Activated CD8-positive, alpha-beta memory T cell treated with anti-CD3 and anti-CD28 coated beads, Interleukin-2, amount 50 U/mL, for 48 hours (primary cell): ENCODE measurements at regions not wholly inside any gene's neighbourhood (a gene's known extent, or its start where the extent isn't known, plus 50 kb on each side); places are given as distances from the start of the nearest gene placed in this dataset.
"Not testable (repeated sequence)": the region's sequence is repeated elsewhere in the genome, so short reads cannot be mapped to it uniquely, and the experiment has no call there.

Experiments used
- DNase-seq: peaks from one replicate; pipeline ENCODE4 v3.0.0-alpha.2; 2020

DNA sequence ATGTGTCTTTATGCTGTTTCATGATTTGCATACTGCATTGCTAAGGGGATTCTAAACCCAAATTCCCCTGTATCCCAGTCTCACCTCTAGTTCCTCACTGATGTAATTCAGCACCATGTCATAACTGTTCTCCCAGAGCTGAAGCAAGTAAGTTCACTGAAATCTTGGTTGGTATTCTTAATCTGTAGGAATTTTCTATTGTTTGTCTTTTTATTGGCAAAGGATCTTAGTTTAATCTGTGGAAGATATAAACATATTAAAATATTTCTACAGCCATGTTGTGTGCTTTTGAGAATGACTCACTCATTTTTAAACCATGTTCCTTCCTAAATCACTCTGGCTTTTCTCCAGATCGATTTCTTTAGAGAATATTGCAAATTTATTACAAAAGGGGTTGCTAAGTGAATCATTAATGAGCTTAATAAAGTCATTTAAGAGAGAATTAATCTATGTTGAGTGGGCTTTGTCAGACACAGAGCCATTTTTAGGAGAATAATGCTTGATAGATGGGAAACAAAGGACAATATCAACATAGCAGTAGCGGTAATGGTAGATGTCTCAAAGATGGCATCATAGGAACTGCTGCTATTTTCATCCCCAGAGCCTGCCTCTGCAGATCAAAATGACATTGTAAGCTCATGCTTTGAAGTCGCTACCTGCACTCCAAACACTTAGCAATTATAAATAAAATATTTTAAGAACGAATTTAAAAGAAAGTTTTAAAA lies 110.0 kb downstream of the ENC1 start:
- DNase-seq = no peak

DNA sequence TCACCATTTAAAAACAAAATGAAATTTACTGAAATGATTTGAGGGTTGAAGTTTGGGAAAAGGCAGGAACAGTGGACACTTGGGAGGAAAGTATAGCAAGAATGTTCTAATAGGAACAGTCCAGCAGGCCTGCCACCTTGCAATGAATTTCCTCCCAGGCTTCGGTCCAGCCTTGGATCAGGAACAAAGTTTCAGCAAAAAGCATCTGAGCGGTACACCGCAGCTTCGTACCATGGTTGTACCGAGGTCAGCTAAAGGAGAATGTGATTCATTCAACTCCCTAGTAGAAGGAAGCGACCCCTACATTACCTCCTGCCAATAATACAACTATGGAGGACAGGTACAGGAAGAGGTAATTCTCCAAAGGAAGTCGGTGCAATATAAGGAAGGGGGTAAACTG lies 111.4 kb downstream of the ENC1 start:
- DNase-seq = no peak

DNA sequence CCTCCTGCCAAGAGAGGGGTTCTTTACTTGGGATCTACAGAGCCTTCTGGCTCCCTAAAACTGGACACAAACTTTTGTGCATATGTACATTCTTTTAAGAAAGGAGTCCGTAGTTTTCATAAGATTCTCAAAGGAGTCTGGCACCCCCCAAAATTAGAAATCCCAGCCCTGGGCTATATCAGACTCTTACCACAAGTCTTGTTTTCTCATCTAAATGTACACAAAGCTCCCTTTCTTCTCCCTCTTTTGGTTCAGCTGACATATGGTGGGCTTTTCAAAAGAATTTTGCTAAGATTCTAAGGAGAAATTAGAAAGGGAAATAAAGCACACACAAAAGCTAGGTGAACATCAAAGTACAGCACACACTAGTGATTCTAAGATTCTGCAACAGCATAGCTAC lies 114.4 kb downstream of the ENC1 start:
- DNase-seq = no peak

DNA sequence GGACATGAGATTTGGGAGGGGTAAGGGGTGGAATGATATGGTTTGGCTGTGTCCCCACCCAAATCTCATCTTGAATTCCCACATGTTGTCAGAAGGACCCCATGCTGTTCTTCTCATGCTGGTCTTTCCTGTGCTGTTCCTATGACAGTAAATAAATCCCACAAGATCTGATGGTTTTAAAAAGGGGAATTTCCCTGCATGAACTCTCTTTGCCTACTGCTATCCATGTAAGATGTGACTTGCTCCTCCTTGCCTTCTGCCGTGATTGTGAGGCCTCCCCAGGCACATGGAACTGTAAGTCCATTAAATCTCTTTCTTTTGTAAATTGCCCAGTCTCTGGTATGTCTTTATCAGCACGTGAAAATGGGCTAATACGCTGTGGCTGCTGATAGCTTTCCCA lies 115.8 kb downstream of the ENC1 start:
- not testable (repeated sequence) for DNase-seq

DNA sequence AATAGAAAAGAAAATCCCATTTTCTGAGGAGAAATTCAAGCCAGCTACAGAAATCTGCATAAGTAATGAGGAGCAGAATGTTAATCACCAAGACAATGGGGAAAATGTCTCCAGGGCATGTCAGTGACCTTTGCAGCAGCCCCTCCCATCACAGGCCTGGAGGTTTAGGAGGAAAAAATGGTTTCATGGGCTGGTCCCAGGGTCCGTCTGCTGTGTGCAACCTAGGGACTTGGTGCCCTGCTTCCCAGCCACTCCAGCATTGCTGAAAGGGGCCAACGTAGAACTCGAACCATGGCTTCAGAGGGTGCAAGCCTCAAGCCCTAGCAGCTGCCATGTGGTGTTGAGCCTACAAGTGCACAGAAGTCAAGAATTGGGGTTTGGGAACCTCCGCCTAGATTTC lies 116.8 kb downstream of the ENC1 start:
- not testable (repeated sequence) for DNase-seq

GRCh38 chr5:74522838-74523237 lies 117.7 kb downstream of the ENC1 start:
- not testable (repeated sequence) for DNase-seq

- no peak for DNase-seq
Observed at GRCh38 chr5:74521401-74521800, 119.1 kb downstream of the ENC1 start.

DNA sequence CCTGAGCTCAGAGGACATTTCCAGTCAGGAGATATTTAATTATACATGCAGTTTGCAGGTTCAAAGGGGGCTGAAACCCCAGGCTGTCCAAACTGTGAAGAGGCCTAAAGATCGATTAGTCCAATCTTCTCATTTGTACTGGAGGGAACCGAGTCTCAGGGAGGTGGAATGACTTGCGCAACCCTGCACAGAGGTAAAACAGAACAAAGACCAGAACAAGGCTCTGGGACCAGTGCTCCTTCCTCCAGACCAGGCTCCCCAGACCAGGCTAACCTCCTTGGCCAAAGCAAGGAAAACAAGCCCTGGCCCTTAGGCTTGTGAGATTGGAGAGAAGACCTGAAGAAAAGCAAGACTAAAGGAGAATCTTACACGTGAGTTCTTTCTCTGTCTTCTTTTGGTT lies 120.8 kb downstream of the ENC1 start:
- DNase-seq = no peak

- no peak for DNase-seq
Observed at GRCh38 chr5:74519161-74519571, 121.4 kb downstream of the ENC1 start.

DNA sequence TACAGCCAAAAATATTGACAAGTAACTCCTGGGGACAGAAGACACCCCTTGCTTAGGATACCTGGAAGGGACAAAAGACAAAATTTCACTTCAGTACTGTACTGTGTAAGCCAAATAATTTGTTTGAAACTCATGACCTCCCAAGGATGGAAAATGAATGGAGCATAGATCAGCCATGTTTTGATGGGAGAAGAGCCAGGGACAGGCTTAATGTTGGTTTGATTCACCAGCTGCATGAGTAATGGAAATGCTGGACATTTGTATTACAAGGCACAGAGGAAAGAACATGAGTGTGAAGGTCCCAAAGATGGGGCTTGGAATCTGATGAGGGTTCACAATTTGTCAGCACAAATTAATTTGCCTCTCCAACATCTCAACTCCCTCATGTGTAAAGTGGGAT lies 122.8 kb downstream of the ENC1 start:
- no peak for DNase-seq

DNA sequence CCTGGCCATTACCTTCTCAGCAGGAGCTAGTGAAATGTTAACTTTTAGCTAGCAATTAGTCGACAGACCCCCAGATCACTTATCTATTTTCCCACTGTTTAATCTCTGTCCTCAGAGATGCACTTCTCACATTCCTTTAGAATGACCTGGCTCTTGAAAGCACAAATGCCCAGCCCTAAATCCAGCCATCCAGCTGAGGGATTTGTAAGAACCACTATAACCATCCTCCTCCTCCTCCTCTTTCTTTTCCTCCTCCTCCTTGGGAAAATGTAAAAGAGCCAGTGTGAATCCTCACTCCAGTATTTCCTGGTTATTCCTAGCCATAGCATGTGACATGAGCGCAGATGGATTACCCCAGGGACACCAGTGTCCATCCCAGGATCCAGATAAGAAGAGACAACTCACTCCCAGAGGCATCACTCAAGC lies 124.3 kb downstream of the ENC1 start:
- DNase-seq = no peak

DNA sequence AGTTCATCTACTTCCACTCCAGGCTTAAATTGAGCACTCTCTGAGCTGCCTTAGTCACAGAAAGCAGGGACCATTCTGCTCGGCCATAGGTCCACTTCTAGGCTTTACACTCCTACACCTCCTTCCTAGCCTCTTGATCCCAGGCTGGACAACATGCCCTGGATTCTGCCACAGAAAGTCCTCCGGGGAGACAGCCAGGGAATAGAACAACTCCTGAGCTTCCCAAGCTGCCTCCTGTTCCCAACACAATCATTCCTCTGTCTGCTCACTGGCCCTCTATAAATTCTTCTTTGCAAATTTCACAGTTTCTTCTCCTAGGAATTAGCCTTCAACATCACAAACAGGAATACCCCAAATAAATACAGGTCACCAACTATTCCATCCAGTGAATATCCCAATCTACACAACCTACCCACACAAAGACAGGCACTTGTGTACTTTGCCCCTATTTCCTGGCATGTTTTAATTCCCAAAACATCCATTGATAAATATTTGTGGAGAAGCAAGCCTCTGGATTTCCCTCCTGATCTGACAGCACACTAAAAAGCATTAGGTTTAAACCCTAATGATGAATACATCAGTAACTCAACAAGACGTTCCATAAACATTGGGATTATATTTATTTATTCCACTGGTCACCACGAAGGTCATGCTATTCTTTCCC lies 125.5 kb downstream of the ENC1 start:
- no peak for DNase-seq

GRCh38 chr5:74511770-74512169 lies 128.8 kb downstream of the ENC1 start:
- not testable (repeated sequence) for DNase-seq

DNA sequence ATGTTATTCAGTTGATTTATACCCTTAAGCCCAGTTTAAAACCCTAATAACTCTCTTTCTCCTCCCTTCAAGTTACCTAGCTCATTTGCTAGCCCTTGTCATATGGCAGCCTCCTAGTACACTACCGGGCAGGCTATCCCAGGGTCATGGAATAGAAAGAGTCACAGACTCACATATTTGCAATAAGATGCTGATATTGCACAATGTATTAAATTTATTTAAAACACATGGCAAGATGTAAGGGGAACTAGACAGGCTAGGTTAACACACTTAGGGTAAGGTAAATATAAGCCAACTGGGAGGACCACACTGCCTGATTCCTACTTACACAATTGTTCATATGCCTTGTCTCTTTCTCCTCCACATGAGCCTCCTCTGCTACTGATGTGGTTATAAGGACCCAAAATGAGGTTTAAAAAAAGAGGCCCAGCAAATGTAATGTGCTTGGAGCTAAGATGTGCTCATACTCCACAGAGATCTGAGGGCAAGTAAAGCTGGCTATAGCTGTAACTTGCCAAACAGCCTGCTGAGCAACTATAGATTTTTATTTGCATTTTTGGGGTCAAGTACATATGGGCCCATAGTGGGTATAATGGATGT lies 130.0 kb downstream of the ENC1 start:
- DNase-seq = no peak

DNA sequence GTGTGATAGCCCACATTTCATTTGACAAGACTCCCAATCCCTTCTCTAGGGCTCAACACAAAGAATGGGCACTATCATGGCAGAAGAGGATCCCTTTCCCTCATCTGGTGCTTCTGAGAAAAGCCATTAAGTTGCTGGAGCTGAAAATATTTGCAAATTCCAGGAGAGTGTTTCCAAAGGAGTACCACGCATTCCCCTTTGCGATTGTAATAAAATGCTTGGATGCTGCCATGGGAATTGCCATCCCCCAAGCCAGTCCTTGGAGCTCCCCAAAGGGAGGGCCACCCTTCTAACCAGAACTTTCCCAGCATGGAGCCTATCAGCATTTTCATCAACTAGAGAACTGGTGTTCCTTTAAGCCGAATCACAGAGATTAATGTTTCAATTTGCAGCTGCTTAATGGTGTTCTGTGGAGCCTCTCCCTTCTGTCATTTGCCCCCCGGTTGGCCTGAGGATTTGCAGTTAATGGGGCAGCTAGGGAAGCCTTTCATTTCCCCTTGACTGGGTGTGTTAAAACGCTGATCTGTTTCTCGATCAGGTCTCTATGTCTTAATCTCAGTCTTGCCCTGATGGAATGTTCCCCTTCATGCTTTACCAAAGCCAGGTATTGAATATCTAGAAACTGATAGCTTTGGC lies 133.0 kb downstream of the ENC1 start:
- DNase-seq = no peak

DNA sequence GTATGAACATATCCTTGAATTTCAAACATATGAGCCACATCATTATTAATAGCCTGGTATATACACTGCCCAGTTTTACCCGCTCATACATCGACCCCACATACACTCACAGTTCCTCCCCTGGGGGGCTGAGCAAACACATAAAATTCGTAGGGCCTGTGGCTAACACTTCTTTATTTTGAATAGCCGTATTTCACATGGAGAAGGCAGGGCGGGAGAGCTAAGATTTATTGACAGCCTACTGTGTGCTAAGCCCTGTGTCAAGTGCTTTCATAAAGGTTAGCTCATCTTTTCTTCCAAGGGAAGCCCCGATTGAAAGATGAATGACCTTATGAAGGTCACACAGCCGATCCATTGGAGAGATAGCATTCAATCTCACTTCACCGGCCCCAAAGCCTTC lies 134.4 kb downstream of the ENC1 start:
- DNase-seq = no peak

DNA sequence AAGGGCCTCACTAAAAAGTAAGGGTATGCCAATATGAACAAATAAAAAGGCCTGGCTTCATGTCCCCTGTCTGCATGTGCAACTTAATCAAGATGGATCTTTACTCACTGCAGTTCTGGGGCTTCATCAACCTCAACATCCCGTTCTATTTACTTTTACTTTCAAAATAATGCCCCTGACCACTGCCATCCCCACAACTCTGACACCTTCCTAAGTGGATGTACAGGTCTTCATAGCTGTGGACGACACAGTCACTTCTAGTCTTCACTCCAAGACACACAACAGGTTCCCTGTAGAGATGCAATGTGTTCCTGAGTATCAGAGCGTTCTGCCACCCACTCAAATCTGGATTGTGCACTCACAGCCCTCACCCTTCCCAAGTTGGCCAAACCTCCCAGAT lies 136.1 kb downstream of the ENC1 start:
- DNase-seq = no peak

DNA sequence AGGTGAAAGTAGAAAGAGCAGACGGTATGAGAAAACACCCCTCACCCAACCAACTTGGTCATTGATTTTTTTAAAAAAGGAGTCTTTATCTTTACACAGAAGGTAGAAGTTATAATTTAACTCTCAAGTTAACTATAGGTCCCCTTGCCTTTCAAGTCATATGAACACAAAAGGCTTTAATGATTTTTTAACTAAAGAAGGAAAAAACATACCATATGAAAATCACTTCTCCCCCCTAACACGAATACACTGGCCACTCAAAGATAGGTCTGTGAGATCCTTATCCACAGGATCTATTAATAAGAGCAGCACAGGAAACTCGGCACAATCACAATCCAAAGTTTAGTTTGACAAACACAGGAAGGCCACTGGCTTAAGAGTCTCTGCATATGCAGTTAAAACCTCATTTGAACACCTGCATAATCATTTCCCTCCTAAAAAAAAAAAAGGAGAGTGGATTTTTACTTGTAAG lies 138.0 kb downstream of the ENC1 start:
- DNase-seq = no peak

GRCh38 chr5:74501674-74502478 lies 138.7 kb downstream of the ENC1 start:
- no peak for DNase-seq

DNA sequence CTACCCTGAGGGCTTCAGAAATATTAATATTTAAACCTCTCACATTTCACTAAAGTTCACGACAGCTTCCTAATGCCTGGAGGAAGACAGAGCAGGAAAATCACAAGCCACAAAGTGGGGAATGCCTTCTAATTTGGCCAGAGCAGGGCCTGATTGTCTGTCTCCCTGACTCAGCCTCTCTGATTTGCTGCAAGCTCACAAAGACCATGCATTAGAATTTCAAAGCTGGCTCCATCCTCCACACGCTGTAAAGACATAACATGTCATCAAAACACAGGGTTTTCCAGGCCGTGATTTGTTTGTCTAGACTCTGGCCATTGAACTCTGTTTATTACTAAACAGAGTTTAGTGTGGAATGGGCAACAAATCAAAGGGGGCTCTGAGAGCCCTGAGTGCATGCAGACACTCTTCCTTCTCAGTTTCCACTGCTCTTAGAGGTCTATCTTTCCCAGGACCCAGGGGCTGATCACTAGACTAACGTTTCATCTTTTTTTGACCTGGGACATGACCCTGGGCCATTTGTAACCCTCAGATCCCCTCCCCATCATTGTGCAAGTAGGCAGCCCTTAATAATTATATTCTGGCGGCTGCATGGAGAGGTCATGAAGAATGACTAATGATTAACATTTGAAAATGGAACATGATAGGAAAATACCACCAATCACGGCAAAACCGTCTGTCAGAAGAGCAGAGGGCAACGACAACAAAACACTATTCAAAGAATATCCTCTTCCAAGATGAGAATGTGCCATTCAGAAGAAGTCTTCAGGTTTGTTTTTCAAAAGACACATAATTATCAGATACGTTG lies 140.2 kb downstream of the ENC1 start:
- DNase-seq = no peak

GRCh38 chr5:74499256-74500050 lies 141.1 kb downstream of the ENC1 start:
- DNase-seq = no peak
